RWPE2 (cell line): ENCODE measurements at regions not wholly inside any gene's neighbourhood (a gene's known extent, or its start where the extent isn't known, plus 50 kb on each side); places are given as distances from the start of the nearest gene placed in this dataset.

ENCODE experiments used
- ATAC-seq: fragments of 200-7000 bp; cut with Tn5 transposase; 3 replicates; pipeline ENCODE4 v1.9.1; 2021; ENCODE audit warnings: low read depth
- DNase-seq: peaks from one replicate; pipeline ENCODE4 v3.0.0-alpha.2; 2020; ENCODE audit warnings: low spot score
- H3K27ac ChIP-seq: fragments of 450-650 bp; 2 replicates; pipeline ENCODE4 v1.5.1; 2017; ENCODE audit warnings: mild to moderate bottlenecking; ENCODE audit not compliant: poor library complexity, severe bottlenecking
- H3K27me3 ChIP-seq: fragments of 250-450 bp; sonication (Bioruptor Pico); 2 replicates; pipeline ENCODE4 v1.5.1; 2021; ENCODE audit warnings: mild to moderate bottlenecking, moderate library complexity; ENCODE audit not compliant: insufficient read depth, poor library complexity, severe bottlenecking
- H3K36me3 ChIP-seq: fragments of 250-450 bp; sonication (Bioruptor Pico); 2 replicates; pipeline ENCODE4 v1.5.1; 2020; ENCODE audit warnings: low read depth, mild to moderate bottlenecking, moderate library complexity
- H3K4me1 ChIP-seq: fragments of 250-450 bp; sonication (Bioruptor Pico); 2 replicates; pipeline ENCODE4 v1.5.1; 2021; ENCODE audit warnings: mild to moderate bottlenecking, moderate library complexity; ENCODE audit not compliant: insufficient read depth, poor library complexity, severe bottlenecking
- H3K4me3 ChIP-seq: fragments of 250-450 bp; sonication (Bioruptor Pico); 2 replicates; pipeline ENCODE4 v1.5.1; 2021; ENCODE audit warnings: mild to moderate bottlenecking, moderate library complexity; ENCODE audit not compliant: severe bottlenecking
- H3K9me3 ChIP-seq: fragments of 250-450 bp; sonication (Bioruptor Pico); 2 replicates; pipeline ENCODE4 v1.5.1; 2021; ENCODE audit warnings: mild to moderate bottlenecking, moderate library complexity; ENCODE audit not compliant: severe bottlenecking
- TF ChIP-seq, protein P1 (sequence below): fragments of 450-650 bp; IDR thresholded peaks from one replicate; pipeline ENCODE4 v1.5.1; 2017; ENCODE audit warnings: mild to moderate bottlenecking, moderate library complexity; ENCODE audit not compliant: poor library complexity, severe bottlenecking

DNA sequence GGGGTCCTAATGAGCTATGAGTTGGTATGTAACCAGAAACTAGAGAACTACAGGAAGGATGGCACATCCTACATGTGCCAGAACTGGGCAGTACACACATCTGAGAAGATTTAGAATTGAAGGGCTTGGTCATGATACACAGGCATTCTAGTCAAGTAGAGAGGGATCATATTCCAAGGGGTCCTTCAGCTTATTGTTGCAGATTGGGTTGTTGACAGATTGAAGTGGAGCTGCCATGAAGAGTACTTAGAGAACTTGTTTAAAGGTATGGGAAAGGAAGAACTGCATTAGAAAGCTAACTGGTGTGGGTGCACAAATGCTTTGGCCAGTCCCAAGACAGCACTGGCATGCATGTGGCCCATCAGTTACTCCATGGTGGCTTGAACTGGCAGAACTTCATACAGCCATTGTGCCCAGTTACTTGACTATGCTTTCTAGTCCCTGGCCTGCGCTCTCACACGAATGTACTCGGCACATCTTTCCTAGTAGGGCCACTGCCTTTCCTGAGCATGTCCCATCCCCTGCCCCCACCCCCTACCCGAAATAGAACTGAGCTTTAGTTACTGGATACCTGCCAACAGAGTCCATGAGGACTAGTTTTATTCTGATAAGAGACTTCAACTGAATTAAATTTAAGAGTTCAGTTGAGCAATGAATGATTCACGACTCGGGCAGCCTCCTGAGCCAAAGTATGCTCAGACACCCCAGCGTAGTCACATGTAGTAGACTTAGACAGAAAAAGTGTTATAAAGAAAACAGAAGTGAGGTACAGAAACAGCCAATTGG lies 64.0 kb downstream of the CCNG2 start:
- Histone ChIP-seq H3K4me1 (no peaks in the 10 kb centered on the region), H3K27ac (no peak overlapping the region), H3K27me3 (no peaks in the 10 kb centered on the region), H3K4me3 (no peak overlapping the region), H3K36me3 (no peaks in the 10 kb centered on the region), H3K9me3 (no peaks in the 10 kb centered on the region)
- DNase-seq (no peak), ATAC-seq (no peak)
- TF ChIP-seq, protein P1, sequence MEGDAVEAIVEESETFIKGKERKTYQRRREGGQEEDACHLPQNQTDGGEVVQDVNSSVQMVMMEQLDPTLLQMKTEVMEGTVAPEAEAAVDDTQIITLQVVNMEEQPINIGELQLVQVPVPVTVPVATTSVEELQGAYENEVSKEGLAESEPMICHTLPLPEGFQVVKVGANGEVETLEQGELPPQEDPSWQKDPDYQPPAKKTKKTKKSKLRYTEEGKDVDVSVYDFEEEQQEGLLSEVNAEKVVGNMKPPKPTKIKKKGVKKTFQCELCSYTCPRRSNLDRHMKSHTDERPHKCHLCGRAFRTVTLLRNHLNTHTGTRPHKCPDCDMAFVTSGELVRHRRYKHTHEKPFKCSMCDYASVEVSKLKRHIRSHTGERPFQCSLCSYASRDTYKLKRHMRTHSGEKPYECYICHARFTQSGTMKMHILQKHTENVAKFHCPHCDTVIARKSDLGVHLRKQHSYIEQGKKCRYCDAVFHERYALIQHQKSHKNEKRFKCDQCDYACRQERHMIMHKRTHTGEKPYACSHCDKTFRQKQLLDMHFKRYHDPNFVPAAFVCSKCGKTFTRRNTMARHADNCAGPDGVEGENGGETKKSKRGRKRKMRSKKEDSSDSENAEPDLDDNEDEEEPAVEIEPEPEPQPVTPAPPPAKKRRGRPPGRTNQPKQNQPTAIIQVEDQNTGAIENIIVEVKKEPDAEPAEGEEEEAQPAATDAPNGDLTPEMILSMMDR, result no peak

GRCh38 chr4:77225022-77225421 lies 68.0 kb downstream of the CCNG2 start:
- H3K27me3 ChIP-seq, result no peaks in the 10 kb centered on the region
- DNase-seq, result no peak
- ATAC-seq, result no peak

DNA sequence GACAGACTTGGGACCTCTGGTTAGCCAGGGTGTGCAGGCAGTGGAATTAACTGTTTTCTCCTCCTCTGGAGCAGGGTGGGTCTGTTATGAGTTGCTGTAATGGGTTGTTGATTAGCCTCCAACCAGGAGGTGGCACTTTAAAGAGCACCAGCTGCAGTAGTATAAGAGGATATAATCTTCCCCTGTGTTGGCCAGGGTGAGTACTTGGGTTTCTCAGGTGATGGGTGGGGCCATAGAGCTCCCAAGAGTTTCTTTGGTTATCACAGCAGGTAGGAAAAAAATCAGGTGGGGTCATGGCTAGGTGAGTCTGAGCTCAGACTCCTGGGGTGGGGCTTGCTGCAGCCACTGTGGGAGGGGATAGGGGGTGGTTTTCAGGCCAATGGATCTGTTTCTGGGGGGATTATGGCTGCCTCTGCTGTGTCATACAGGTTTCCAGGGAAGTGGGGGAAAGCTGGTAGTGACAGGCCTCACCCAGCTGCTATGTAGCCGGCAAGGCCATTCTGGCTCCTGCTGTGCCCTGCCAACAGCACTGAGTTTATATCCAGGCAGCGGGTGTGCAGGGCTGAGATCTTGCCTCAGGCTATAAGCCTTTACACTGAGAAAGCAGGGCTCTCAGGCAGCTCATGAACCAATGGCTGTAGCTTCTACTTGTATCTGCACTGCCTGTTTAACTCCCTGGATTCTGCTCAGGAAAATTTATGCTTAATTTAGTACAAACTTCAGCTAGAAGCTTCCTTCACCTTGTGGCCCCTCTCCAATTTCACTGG lies 70.1 kb downstream of the CCNG2 start:
- DNase-seq (no peak), ATAC-seq (no peak)
- no peaks in the 10 kb centered on the region for H3K27me3 ChIP-seq
- H3K36me3 ChIP-seq, result no peaks in the 10 kb centered on the region
- TF ChIP-seq, protein P1, result no peak
- no peaks in the 10 kb centered on the region for H3K9me3 ChIP-seq
- H3K27ac ChIP-seq, result no peak overlapping the region
- H3K4me3 ChIP-seq, result no peak overlapping the region
- no peaks in the 10 kb centered on the region for H3K4me1 ChIP-seq

More at GRCh38 chr4:77225022-77225421, 68.0 kb downstream of the CCNG2 start:
- no peak overlapping the region for H3K27ac ChIP-seq
- TF ChIP-seq, protein P1, result no peak
- H3K4me3 ChIP-seq, result no peak overlapping the region
- no peaks in the 10 kb centered on the region for H3K9me3 ChIP-seq
- no peaks in the 10 kb centered on the region for H3K4me1 ChIP-seq
- no peaks in the 10 kb centered on the region for H3K36me3 ChIP-seq

DNA sequence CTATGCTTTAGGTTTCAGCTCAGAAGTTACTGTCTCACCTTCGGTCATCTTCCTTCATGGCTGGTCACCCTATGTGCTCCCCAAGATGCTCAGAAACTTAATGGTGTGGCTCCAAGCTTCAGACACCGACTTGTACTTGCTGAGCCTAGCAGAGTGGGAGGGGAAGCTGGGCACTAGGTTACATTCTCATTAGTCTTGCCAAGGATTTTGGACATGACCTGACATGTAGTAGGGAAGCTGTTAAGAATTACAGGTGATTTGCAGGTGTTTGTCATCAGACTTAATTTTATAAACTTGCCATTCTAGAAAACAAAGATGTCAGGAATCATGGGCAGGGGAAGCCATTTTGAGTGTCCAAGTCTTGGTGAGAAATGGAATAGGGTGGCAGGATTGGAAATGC lies 72.4 kb downstream of the CCNG2 start:
- Histone ChIP-seq H3K9me3 (no peaks in the 10 kb centered on the region), H3K36me3 (no peaks in the 10 kb centered on the region), H3K4me3 (no peak overlapping the region), H3K4me1 (no peaks in the 10 kb centered on the region), H3K27ac (no peak overlapping the region), H3K27me3 (no peaks in the 10 kb centered on the region)
- ATAC-seq (no peak), DNase-seq (no peak)
- TF ChIP-seq, protein P1, result no peak

- H3K9me3 ChIP-seq, result no peaks in the 10 kb centered on the region
- DNase-seq (no peak), ATAC-seq (peak; percentile 78)
- H3K36me3 ChIP-seq, result no peaks in the 10 kb centered on the region
- TF ChIP-seq, protein P1, result no peak
- no peak overlapping the region for H3K4me3 ChIP-seq
- no peaks in the 10 kb centered on the region for H3K4me1 ChIP-seq
- no peak overlapping the region for H3K27ac ChIP-seq
- no peaks in the 10 kb centered on the region for H3K27me3 ChIP-seq
Measured at GRCh38 chr4:77232653-77233052, 75.6 kb downstream of the CCNG2 start.
